Astrocyte (in vitro differentiated cells and primary cell): ENCODE measurements at regions not wholly inside any gene's neighbourhood (a gene's known extent, or its start where the extent isn't known, plus 50 kb on each side); places are given as distances from the start of the nearest gene placed in this dataset.

ENCODE experiments used
- EZH2 ChIP-seq: IDR thresholded peaks from 2 replicates; pipeline ENCODE4 v1.6.1; 2012; ENCODE audit warnings: mild to moderate bottlenecking, low read length, inconsistent platforms; ENCODE audit not compliant: insufficient read depth
- TF ChIP-seq, protein P1 (sequence below): IDR thresholded peaks from 2 replicates; pipeline ENCODE4 v1.5.1; 2011; ENCODE audit warnings: low read depth, mild to moderate bottlenecking, inconsistent platforms, low read length, moderate library complexity; ENCODE audit not compliant: insufficient read depth

DNA sequence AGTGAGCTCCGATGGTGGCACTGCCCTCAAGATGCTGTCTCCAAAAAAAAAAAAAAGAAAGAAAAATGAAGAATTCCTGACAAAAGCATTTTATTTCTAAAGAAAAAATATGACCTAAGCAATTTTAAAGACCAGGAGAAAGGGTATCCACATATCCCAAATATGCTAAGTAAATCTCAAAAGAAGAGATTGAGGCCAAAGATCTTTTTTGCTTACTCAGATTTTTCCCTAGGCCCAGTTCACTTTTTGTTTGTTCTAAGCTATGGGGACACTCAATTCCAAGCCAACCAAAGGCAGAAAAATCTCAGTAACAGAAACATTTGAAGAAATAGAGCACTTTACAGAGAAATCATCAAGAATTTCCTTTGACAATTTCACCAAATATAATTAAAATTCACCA, 150.8 kb downstream of the SOX9 start:
- TF ChIP-seq, protein P1, sequence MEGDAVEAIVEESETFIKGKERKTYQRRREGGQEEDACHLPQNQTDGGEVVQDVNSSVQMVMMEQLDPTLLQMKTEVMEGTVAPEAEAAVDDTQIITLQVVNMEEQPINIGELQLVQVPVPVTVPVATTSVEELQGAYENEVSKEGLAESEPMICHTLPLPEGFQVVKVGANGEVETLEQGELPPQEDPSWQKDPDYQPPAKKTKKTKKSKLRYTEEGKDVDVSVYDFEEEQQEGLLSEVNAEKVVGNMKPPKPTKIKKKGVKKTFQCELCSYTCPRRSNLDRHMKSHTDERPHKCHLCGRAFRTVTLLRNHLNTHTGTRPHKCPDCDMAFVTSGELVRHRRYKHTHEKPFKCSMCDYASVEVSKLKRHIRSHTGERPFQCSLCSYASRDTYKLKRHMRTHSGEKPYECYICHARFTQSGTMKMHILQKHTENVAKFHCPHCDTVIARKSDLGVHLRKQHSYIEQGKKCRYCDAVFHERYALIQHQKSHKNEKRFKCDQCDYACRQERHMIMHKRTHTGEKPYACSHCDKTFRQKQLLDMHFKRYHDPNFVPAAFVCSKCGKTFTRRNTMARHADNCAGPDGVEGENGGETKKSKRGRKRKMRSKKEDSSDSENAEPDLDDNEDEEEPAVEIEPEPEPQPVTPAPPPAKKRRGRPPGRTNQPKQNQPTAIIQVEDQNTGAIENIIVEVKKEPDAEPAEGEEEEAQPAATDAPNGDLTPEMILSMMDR, result no peak
- TF ChIP-seq EZH2, result no peak
